ENCODE measurements at regions not wholly inside any gene's neighbourhood (a gene's known extent, or its start where the extent isn't known, plus 50 kb on each side); places are given as distances from the start of the nearest gene placed in this dataset.

DNA sequence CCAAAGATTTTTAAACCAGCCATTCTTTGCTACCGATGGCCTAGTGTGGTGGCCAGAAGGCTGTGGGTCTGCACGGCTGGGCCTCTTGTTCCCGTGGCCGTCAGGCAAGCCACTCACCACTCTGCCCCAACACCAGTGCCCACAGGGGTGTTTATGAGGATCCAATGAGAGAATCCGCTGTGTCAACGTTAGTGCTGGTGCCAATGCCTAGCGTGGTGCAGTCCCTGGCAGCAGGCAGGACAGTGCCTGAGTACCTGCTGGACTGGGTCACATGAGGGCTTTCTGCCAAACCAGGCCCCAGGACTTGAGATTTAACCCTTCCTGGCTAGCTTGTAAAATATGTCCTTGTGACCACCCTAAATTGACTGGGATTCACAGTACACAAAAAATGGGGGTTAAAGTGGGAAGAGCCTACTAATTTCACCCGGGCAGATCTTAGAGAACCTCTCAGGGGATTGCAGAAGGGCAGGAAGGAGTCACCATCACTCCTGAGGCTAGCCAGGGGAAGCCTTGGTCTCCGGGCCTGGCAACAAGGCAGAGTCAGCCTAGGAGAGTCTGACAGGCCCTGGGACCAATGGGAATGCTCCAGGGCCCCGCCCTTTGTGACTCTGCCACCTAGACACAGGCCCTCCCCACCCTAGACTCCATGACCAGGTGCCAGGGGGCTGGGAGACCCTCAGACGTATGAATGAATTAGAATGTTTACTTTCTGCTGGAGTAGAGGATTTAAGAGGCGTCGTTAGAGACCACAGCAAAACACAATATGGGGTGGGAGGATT is 63.2 kb upstream of the FSTL4 start:
- in situ Hi-C loops (cut with HindIII; ENCODE audit: low sequenced_read_pairs): no loop called here

DNA sequence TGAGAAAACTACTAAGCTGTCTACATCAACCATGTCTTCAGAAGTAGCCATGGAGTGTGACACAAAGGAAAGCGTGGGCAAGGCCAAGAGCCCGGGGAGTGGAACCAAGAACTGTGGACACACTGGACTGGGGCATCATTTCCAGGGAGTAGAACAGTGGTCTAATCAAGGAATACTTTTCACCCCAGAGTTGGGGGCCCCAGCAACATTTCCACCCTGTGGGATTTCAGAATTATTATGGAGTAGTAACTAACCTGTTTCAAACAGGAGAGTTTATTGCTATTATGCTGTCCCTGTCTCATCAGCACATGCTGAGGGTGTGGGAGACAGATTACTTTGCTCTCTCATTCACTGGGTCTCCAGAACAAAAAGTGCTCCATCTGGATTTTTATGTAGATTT is 58.0 kb upstream of the FSTL4 start:
- in situ Hi-C loops (cut with HindIII; ENCODE audit: low sequenced_read_pairs): no loop called here

DNA sequence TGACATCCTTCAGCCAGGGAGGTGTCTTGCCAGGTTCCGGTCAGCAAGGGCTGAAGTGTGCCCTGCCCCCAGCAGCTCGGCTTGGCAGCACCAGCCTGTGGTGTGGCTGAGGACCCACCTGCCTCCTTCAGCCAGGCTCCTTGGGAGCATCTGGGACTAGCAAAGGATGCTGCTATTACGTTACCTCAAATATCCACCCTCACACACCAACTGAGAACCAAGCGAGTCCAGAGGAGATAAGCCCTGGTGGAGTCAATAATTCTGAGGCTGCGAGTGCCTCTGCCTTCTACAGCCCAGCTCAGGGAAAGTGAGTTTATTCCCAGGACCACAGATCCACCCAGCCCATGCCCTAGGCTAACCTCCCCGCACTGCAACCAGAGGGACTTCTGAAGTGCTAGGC is 57.1 kb upstream of the FSTL4 start:
- in situ Hi-C loops (cut with HindIII; ENCODE audit: low sequenced_read_pairs): no loop called here

DNA sequence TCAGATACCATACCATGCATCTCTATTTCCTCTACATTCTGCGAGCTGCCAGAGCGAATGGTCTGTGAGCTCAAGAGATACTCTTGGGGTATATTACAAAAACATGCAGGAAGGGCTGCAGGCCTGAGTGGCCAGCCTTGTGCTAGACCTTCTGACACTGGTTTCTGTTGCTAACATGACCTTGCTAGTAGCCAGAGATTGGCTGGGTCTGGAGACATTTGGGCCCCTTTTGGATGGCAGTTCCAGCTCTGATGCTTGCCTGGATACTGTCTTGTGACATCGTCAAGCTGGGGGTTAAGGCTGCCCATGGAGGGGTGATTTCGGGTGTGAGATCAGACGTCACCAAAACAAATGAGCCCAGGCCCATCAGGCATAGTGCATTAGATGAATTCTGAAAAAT is 56.1 kb upstream of the FSTL4 start:
- in situ Hi-C loops (cut with HindIII; ENCODE audit: low sequenced_read_pairs): no loop called here

DNA sequence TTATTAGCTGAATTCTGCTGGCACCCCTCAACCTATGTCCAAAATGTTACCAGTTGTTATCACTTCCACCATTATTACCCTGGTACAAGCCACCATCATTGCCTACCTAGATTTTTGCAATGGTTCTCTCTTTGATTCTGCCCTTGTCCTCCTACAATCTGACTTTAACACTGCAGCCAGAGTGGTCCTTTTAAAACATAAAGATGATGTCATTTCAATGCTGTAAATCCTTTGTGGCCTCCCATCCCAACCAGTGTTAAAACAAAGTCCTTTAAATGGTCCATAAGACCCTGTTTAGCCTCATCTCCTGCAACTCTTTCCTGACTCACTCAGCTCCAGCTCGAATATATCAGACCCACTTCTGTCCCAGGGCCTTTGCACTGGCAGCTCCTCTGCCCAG is 54.9 kb upstream of the FSTL4 start:
- in situ Hi-C loops (cut with HindIII; ENCODE audit: low sequenced_read_pairs): no loop called here

DNA sequence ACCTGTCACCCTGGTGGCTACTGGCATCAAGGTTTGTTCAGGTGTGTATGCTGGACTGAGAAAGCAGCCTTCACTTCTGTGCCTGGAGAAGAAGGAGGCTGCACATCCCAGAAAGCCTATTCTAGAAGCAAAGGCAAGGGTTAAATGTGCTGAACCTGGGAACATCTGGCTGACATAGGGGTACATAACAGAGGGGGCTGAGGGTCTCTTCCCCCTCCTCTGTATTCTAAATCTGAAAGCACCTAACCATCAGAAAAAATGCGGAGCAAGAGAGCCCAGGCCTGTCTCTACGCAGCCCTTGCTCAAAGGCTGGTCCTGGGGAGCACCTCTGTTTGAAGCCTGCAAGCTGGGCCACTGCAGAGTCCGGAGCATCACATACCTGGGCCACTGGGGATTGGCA is 53.2 kb upstream of the FSTL4 start:
- in situ Hi-C loops (cut with HindIII; ENCODE audit: low sequenced_read_pairs): no loop called here

DNA sequence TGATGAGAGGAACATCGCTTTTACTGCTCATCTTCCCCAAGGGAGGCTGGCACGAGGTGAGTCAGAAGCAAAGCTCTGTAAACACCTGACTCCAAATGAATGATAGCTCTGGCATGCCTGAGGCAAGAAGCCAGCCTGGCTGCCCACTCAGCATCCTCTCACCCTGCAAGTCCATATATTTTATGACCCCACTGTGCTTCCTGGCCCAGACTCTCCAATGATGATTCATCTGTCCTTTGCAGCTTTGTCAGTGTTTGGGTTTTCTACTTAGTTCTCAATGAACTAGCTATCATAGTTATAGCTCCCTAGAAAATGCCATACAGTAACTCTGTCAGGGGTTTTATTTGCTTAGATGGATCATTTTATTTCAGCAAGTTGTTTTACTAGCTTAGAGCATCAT is 52.1 kb upstream of the FSTL4 start:
- in situ Hi-C loops (cut with HindIII; ENCODE audit: low sequenced_read_pairs): no loop called here

DNA sequence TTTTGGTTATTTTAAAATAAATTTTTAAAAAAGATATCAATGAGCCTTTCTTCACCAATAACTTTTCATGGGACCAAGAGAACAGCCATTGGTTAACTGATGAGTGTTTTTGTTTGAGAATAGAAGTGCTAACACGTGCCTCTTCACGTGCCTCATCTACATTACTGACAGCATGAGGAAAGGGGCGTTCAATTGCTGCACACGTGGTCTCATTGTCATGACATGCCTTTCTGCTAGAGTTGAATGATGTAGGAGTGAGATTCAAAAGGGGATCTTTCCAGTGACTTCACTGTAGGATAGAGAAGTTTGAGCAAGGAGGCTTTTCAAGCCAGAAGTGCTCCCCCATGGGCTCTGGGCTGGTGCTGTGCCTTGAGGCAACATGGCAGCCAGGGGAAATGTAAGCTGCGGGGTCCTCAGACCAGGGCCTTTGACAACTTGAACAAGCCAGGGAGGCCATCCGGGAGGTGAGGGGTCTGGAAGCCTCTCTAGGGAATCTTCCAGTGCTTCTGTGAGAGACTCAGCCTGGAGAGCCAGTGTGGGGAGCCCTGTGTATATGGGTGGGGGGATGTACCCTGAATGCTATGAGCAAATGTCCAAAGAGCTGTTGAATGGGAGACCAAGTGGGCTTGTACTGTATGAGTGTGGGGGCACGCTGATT is 51.2 kb upstream of the FSTL4 start:
- in situ Hi-C loops (cut with HindIII; ENCODE audit: low sequenced_read_pairs): no loop called here

DNA sequence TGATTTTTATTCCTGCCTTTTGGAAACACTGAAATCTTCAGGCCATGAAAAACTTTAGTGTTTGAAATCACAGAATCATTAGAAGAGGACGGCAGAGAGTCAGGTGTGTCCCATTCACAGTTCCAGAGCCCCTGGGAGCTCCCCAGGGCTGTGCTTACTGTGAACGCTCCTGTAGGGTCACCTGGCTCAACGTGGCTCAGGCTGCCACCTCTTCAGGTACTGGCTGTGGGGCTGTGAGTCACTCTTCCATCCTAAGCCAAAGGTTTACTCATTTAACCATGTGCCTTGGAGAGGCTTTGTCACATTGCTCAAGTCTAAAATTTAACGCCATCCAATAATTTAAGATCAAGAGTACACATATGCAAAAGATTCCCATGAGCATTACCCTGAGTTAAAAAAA is 50.2 kb upstream of the FSTL4 start:
- in situ Hi-C loops (cut with HindIII; ENCODE audit: low sequenced_read_pairs): no loop called here

All from endothelial cell of hepatic sinusoid (primary cell).